ENCODE measurements at regions not wholly inside any gene's neighbourhood (a gene's known extent, or its start where the extent isn't known, plus 50 kb on each side); places are given as distances from the start of the nearest gene placed in this dataset.

- H3K27me3 Mint-ChIP-seq (ENCODE audit: low read depth), result no peaks in the 10 kb centered on the region
- no peak for ATAC-seq
- ChIA-PET POLR2A (no interaction called here), CTCF (no interaction called here)
- H3K36me3 Mint-ChIP-seq (ENCODE audit: low read depth), result no peaks in the 10 kb centered on the region
- no peaks in the 10 kb centered on the region for H3K4me1 Mint-ChIP-seq (ENCODE audit: low read depth)
- H3K4me3 Mint-ChIP-seq, result no peak overlapping the region
- no peak overlapping the region for H3K27ac Mint-ChIP-seq
- no peaks in the 10 kb centered on the region for H3K9me3 Mint-ChIP-seq (ENCODE audit: insufficient read depth)
- no peak for DNase-seq
Measured at GRCh38 chr7:156168434-156168833, 356.2 kb upstream of the SHH start.

DNA sequence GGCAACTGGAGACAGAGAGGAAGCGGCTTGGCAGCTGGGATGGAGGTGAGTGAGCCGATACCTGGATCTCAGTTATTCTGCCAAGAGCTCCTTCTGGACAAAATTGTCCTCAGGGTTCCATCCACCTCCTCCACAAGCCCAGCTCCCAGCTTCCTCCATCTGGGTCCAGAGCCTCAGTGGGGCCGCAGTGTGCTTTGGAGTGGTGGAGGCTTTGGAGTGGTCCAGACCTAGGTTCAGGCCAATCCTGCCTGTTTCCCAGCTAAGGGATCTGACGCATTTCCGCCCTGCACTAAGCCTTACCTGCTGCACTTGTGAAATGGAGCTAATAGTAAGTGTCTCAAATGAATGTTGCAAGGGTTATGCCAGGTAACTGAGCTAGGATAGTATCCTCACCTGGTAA lies 355.7 kb upstream of the SHH start:
- Mint-ChIP-seq H3K36me3 (ENCODE audit: low read depth) (no peaks in the 10 kb centered on the region), H3K4me3 (no peak overlapping the region), H3K4me1 (ENCODE audit: low read depth) (no peaks in the 10 kb centered on the region), H3K9me3 (ENCODE audit: insufficient read depth) (no peaks in the 10 kb centered on the region), H3K27ac (no peak overlapping the region), H3K27me3 (ENCODE audit: low read depth) (no peaks in the 10 kb centered on the region)
- DNase-seq (no peak), ATAC-seq (no peak)
- ChIA-PET CTCF (no interaction called here), POLR2A (no interaction called here)

DNA sequence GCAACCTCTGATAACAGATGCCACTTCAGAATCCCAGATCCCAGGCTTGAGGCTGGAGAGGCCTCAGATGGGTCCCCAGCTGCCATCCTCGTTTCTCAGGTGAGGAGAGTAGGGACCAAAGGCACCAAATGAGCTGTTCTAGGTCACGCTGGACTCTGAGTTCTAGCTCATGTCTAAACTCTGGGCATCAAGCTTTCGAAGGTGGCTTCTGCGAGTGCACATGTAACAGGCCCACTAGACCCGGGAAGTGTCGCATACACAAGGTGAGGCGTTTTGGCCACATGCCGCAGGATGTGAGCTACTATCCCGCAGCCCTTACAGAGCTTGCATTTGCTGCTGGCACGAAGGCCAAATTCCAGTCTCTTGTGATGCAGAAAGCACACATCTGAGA lies 355.1 kb upstream of the SHH start:
- ATAC-seq (no peak), DNase-seq (no peak)
- CTCF ChIA-PET, result no interaction called here
- no peaks in the 10 kb centered on the region for H3K36me3 Mint-ChIP-seq (ENCODE audit: low read depth)
- H3K27ac Mint-ChIP-seq, result no peak overlapping the region
- H3K27me3 Mint-ChIP-seq (ENCODE audit: low read depth), result no peaks in the 10 kb centered on the region
- no peaks in the 10 kb centered on the region for H3K4me1 Mint-ChIP-seq (ENCODE audit: low read depth)
- H3K9me3 Mint-ChIP-seq (ENCODE audit: insufficient read depth), result no peaks in the 10 kb centered on the region
- H3K4me3 Mint-ChIP-seq, result no peak overlapping the region
- POLR2A ChIA-PET, result no interaction called here

DNA sequence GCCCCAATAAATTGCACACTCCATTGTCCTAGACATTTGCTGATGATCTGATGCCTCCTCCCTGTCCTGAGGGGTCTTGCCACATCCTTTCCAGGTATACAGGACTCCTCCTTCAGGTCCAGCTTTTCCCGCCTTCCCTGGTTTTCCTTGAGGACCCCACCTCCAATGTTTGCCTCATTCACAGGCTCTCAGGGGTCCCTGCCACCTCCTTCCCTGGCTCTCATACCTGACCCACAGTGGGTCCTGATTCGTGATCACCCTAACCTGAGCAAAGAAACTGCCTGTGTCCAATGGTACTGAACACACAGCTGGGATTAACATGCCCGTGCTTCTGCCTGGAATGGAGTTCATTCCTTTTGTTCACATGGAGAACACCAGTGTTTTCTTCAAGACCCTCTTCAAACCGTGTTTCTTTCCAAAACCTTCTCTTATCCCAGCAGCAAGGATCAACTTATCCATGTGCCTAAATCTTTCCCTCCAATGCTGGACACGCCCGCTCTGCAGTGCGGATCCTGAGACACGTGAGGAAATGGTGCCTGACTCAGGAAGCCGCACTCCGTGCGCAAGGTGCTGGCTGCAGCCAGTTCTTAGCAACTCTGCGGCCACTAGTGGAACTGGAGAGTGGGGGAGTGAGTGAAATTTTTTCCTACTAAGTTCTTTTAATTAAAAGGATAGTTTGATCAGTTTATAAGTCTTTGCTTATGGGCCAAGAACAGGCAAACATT lies 354.6 kb upstream of the SHH start:
- ChIA-PET CTCF (no interaction called here), POLR2A (no interaction called here)
- Mint-ChIP-seq H3K27me3 (ENCODE audit: low read depth) (no peaks in the 10 kb centered on the region), H3K36me3 (ENCODE audit: low read depth) (no peaks in the 10 kb centered on the region), H3K4me3 (no peak overlapping the region), H3K4me1 (ENCODE audit: low read depth) (no peaks in the 10 kb centered on the region), H3K27ac (no peak overlapping the region), H3K9me3 (ENCODE audit: insufficient read depth) (no peaks in the 10 kb centered on the region)
- ATAC-seq (no peak), DNase-seq (no peak)

DNA sequence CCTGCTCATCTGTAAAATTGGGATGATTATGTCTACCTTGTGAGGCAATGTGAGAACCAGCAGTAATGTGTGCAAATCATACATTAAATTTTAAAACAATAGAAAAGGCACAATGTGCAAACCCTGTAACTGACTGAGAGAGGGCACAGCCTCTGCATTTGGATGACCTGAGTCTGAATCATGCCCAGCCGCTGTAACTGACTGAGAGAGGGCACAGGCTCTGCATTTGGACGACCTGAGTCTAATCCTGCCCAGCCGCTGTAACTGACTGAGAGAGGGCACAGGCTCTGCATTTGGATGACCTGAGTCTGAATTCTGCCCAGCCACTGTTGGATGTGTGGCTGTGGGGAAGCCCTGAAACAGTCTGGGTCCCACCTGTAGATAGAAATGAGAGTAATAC lies 351.5 kb upstream of the SHH start:
- H3K9me3 Mint-ChIP-seq (ENCODE audit: insufficient read depth), result no peaks in the 10 kb centered on the region
- H3K4me3 Mint-ChIP-seq, result no peak overlapping the region
- H3K27me3 Mint-ChIP-seq (ENCODE audit: low read depth), result no peaks in the 10 kb centered on the region
- H3K36me3 Mint-ChIP-seq (ENCODE audit: low read depth), result no peaks in the 10 kb centered on the region
- ChIA-PET POLR2A (no interaction called here), CTCF (no interaction called here)
- H3K27ac Mint-ChIP-seq, result no peak overlapping the region
- DNase-seq, result no peak
- no peak for ATAC-seq
- H3K4me1 Mint-ChIP-seq (ENCODE audit: low read depth), result no peaks in the 10 kb centered on the region

DNA sequence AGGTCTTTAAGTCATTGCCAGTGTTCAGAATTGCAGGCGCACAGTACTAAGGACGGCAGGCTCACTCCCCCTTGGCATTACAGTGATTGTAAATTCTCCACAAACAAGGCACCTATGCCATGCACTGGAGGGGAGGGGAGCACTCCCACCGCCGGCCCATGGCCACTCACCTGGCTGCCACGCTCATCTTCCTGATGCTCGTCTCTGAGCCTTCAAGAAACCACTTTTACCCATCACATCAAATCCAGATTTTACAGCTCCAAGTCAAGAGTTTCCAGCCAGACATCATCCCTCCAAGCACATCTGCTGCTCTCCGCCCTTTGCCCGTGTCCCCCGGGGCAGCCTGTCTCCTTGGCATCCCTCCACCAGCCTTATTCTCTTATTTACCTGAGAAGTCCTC lies 350.2 kb upstream of the SHH start:
- ChIA-PET POLR2A (no interaction called here), CTCF (no interaction called here)
- ATAC-seq, result no peak
- no peak overlapping the region for H3K4me3 Mint-ChIP-seq
- no peaks in the 10 kb centered on the region for H3K9me3 Mint-ChIP-seq (ENCODE audit: insufficient read depth)
- no peaks in the 10 kb centered on the region for H3K36me3 Mint-ChIP-seq (ENCODE audit: low read depth)
- no peaks in the 10 kb centered on the region for H3K4me1 Mint-ChIP-seq (ENCODE audit: low read depth)
- no peak for DNase-seq
- no peak overlapping the region for H3K27ac Mint-ChIP-seq
- H3K27me3 Mint-ChIP-seq (ENCODE audit: low read depth), result no peaks in the 10 kb centered on the region

GRCh38 chr7:156160811-156161210 lies 348.5 kb upstream of the SHH start:
- no peaks in the 10 kb centered on the region for H3K9me3 Mint-ChIP-seq (ENCODE audit: insufficient read depth)
- CTCF ChIA-PET, result no interaction called here

GRCh38 chr7:156158693-156159092 lies 346.4 kb upstream of the SHH start:
- POLR2A ChIA-PET, result no interaction called here
- Mint-ChIP-seq H3K27me3 (ENCODE audit: low read depth) (no peaks in the 10 kb centered on the region), H3K4me1 (ENCODE audit: low read depth) (no peaks in the 10 kb centered on the region), H3K36me3 (ENCODE audit: low read depth) (no peaks in the 10 kb centered on the region), H3K4me3 (no peak overlapping the region), H3K9me3 (ENCODE audit: insufficient read depth) (no peaks in the 10 kb centered on the region), H3K27ac (no peak overlapping the region)
- ATAC-seq (no peak), DNase-seq (no peak)
- CTCF ChIA-PET, result no interaction called here

More at GRCh38 chr7:156160811-156161210, 348.5 kb upstream of the SHH start:
- no peaks in the 10 kb centered on the region for H3K36me3 Mint-ChIP-seq (ENCODE audit: low read depth)
- no peak overlapping the region for H3K27ac Mint-ChIP-seq
- ATAC-seq (no peak), DNase-seq (no peak)
- H3K4me3 Mint-ChIP-seq, result no peak overlapping the region
- H3K27me3 Mint-ChIP-seq (ENCODE audit: low read depth), result no peaks in the 10 kb centered on the region
- no peaks in the 10 kb centered on the region for H3K4me1 Mint-ChIP-seq (ENCODE audit: low read depth)
- POLR2A ChIA-PET, result no interaction called here

DNA sequence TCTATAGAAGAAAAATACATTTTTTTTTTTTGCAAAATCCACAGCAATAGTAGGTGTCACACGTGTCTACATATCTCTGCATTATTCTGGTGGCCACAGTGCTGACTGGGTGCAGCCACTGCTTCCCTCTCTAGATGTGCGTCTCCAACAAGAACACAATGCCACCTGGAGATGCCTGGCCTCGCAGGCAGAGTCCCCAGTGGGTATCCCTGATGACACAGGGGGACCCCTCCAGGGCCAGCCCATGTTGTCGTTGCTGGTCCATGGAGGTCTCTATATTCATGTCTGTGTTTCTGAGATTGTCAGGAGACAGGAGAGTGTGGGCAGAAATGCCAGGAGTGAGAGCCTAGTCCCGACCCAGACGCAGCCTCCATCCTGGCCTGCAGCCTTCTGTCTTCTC lies 345.9 kb upstream of the SHH start:
- Mint-ChIP-seq H3K36me3 (ENCODE audit: low read depth) (no peaks in the 10 kb centered on the region), H3K9me3 (ENCODE audit: insufficient read depth) (peaks cover 3% of the 10 kb centered on the region), H3K4me1 (ENCODE audit: low read depth) (no peaks in the 10 kb centered on the region), H3K27me3 (ENCODE audit: low read depth) (no peaks in the 10 kb centered on the region), H3K4me3 (no peak overlapping the region), H3K27ac (no peak overlapping the region)
- CTCF ChIA-PET, result no interaction called here
- DNase-seq, result no peak
- POLR2A ChIA-PET, result no interaction called here
- no peak for ATAC-seq

- DNase-seq, result no peak
- no peak for ATAC-seq
- ChIA-PET POLR2A (no interaction called here), CTCF (no interaction called here)
- Mint-ChIP-seq H3K9me3 (ENCODE audit: insufficient read depth) (peaks cover 4% of the 10 kb centered on the region), H3K4me1 (ENCODE audit: low read depth) (no peaks in the 10 kb centered on the region), H3K36me3 (ENCODE audit: low read depth) (no peaks in the 10 kb centered on the region), H3K4me3 (no peak overlapping the region), H3K27me3 (ENCODE audit: low read depth) (no peaks in the 10 kb centered on the region), H3K27ac (no peak overlapping the region)
Measured at GRCh38 chr7:156157409-156158012, 345.2 kb upstream of the SHH start.

DNA sequence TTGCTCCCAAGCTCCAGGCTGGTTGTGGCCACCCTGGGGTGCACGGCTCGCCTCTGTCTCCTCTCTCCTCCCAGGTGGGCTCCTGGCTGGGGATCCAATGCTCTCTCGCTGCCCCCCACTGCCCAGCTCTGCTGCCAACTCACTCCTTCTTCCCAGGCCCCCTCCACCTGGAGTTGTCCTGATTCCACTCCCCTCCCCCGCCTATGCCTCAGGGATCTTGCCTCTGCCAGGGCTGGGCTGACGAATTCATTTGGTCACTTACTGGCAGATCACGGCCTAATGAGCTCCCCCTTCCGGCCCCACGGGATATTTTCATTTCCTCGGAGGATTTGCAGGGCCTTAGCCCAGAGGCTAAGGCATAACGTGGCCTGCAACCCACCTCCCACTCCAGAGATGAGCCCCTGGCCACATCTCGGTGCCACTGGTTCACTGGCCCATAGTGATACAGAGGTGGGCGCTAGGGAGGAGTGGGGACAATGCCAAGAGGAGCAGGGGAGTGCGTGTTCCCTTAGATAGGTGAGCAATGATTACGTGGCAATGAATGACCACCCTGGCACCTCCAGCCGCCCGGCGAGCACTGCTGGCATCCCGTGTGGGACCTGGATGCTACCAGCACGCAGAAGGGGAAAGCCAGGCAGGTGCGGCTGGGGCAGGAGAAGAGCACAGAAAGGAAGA lies 344.6 kb upstream of the SHH start:
- ChIA-PET POLR2A (interaction anchor here (0.9 kb wide), 1 partner anchor 114 kb away, joined by 5 read pairs; no protein-coding TSS in a partner anchor), CTCF (no interaction called here)
- Mint-ChIP-seq H3K36me3 (ENCODE audit: low read depth) (no peaks in the 10 kb centered on the region), H3K4me3 (no peak overlapping the region), H3K4me1 (ENCODE audit: low read depth) (no peaks in the 10 kb centered on the region), H3K27ac (no peak overlapping the region), H3K9me3 (ENCODE audit: insufficient read depth) (peaks cover 4% of the 10 kb centered on the region), H3K27me3 (ENCODE audit: low read depth) (no peaks in the 10 kb centered on the region)
- ATAC-seq (no peak), DNase-seq (no peak)

- Mint-ChIP-seq H3K4me3 (no peak overlapping the region), H3K4me1 (ENCODE audit: low read depth) (no peaks in the 10 kb centered on the region), H3K27me3 (ENCODE audit: low read depth) (no peaks in the 10 kb centered on the region), H3K27ac (no peak overlapping the region), H3K36me3 (ENCODE audit: low read depth) (no peaks in the 10 kb centered on the region), H3K9me3 (ENCODE audit: insufficient read depth) (peaks cover 4% of the 10 kb centered on the region)
- ChIA-PET CTCF (no interaction called here), POLR2A (interaction anchor here (0.9 kb wide), 1 partner anchor 113 kb away, joined by 5 read pairs; no protein-coding TSS in a partner anchor)
- ATAC-seq (no peak), DNase-seq (no peak)
Measured at GRCh38 chr7:156155988-156156733, 343.9 kb upstream of the SHH start.

Measured in activated CD8-positive, alpha-beta T cell treated with anti-CD3 and anti-CD28 coated beads, Interleukin-2, amount 10 ng/mL, durations not matched to agents 7 days and 5 days (primary cell).